NCI-H774 (cell line): ENCODE measurements at regions not wholly inside any gene's neighbourhood (a gene's known extent, or its start where the extent isn't known, plus 50 kb on each side); places are given as distances from the start of the nearest gene placed in this dataset.
"Not testable (repeated sequence)": the region's sequence is repeated elsewhere in the genome, so short reads cannot be mapped to it uniquely, and the experiment has no call there.

Experiments used
- DNase-seq: peaks from one replicate; lab custom pipeline; 2025; lab: John Stamatoyannopoulos, UW

GRCh38 chr11:112310848-112311247 lies 50.2 kb upstream of the PLET1 start:
- DNase-seq: no peak

- no peak for DNase-seq
These were observed 54.5 kb upstream of the PLET1 start for GRCh38 chr11:112315057-112315720.

GRCh38 chr11:112315861-112316739 lies 55.4 kb upstream of the PLET1 start:
- no peak for DNase-seq

- DNase-seq: no peak
These were observed 56.3 kb upstream of the PLET1 start for GRCh38 chr11:112316971-112317370.

GRCh38 chr11:112318184-112318591 lies 57.5 kb upstream of the PLET1 start:
- DNase-seq: no peak

- DNase-seq: no peak
These were observed 58.0 kb upstream of the PLET1 start for GRCh38 chr11:112318661-112319060.

GRCh38 chr11:112320668-112321067 lies 60.0 kb upstream of the PLET1 start:
- DNase-seq: no peak

GRCh38 chr11:112321501-112322172 lies 61.0 kb upstream of the PLET1 start:
- peak; percentile 82 for DNase-seq

- no peak for DNase-seq
These were observed 61.6 kb upstream of the PLET1 start for GRCh38 chr11:112322173-112322790.

- DNase-seq: no peak
These were observed 73.7 kb upstream of the PLET1 start for GRCh38 chr11:112334381-112334780.

GRCh38 chr11:112336356-112336886 lies 75.8 kb upstream of the PLET1 start:
- DNase-seq: no peak

- no peak for DNase-seq
These were observed 78.9 kb upstream of the PLET1 start for GRCh38 chr11:112339566-112339965.

GRCh38 chr11:112343368-112344039 lies 82.8 kb upstream of the PLET1 start:
- DNase-seq: peak; percentile 73

- DNase-seq: no peak
These were observed 83.4 kb upstream of the PLET1 start for GRCh38 chr11:112344040-112344413.

- DNase-seq: no peak
These were observed 84.5 kb upstream of the PLET1 start for GRCh38 chr11:112345166-112345565.

- DNase-seq: no peak
These were observed 85.0 kb upstream of the PLET1 start for GRCh38 chr11:112345706-112346105.

GRCh38 chr11:112346586-112346985 lies 85.9 kb upstream of the PLET1 start:
- no peak for DNase-seq

GRCh38 chr11:112348480-112349029 lies 87.9 kb upstream of the PLET1 start:
- no peak for DNase-seq

GRCh38 chr11:112351423-112351822 lies 90.8 kb upstream of the PLET1 start:
- DNase-seq: not testable (repeated sequence)

GRCh38 chr11:112352907-112353306 lies 92.2 kb upstream of the PLET1 start:
- DNase-seq: no peak

GRCh38 chr11:112354364-112354763 lies 93.7 kb upstream of the PLET1 start:
- no peak for DNase-seq
